Progenitor cell of endocrine pancreas (in vitro differentiated cells): ENCODE measurements at regions not wholly inside any gene's neighbourhood (a gene's known extent, or its start where the extent isn't known, plus 50 kb on each side); places are given as distances from the start of the nearest gene placed in this dataset.

Source experiments
- DNase-seq: peaks from one replicate; pipeline ENCODE4 v3.0.0; 2021; ENCODE audit warnings: low spot score; ENCODE audit not compliant: unreplicated experiment
- H3K27ac Mint-ChIP-seq: 2 replicates; pipeline ENCODE4 v1.8.0; 2021; ENCODE audit warnings: mild to moderate bottlenecking, moderate library complexity, mixed read lengths
- H3K27me3 Mint-ChIP-seq: 2 replicates; pipeline ENCODE4 v1.8.0; 2021; ENCODE audit warnings: mixed read lengths
- H3K36me3 Mint-ChIP-seq: 2 replicates; pipeline ENCODE4 v1.8.0; 2022; ENCODE audit warnings: mixed read lengths; ENCODE audit not compliant: insufficient read depth
- H3K4me1 Mint-ChIP-seq: 2 replicates; pipeline ENCODE4 v1.8.0; 2021; ENCODE audit warnings: low read depth, mixed read lengths
- H3K4me3 Mint-ChIP-seq: 2 replicates; pipeline ENCODE4 v1.8.0; 2021; ENCODE audit warnings: low read depth, mild to moderate bottlenecking, moderate library complexity, mixed read lengths
- H3K9me3 Mint-ChIP-seq: 2 replicates; pipeline ENCODE4 v1.8.0; 2021; ENCODE audit warnings: low read depth, mixed read lengths
- CTCF ChIP-seq: fragments of 200-600 bp; sonication (generic); IDR thresholded peaks from one replicate; pipeline ENCODE4 v1.5.0; 2021; ENCODE audit warnings: antibody characterized with exemption, mild to moderate bottlenecking; ENCODE audit not compliant: unreplicated experiment

- H3K36me3 Mint-ChIP-seq = no peaks in the 10 kb centered on the region
- H3K27me3 Mint-ChIP-seq = peaks cover 69% of the 10 kb centered on the region
- TF ChIP-seq CTCF = no peak
- no peak for DNase-seq
- H3K9me3 Mint-ChIP-seq = no peaks in the 10 kb centered on the region
- H3K27ac Mint-ChIP-seq = no peak overlapping the region
- peaks cover 17% of the 10 kb centered on the region for H3K4me1 Mint-ChIP-seq
- no peak overlapping the region for H3K4me3 Mint-ChIP-seq
Observed at GRCh38 chr21:35635261-35635660, 425.1 kb downstream of the SETD4 start.

DNA sequence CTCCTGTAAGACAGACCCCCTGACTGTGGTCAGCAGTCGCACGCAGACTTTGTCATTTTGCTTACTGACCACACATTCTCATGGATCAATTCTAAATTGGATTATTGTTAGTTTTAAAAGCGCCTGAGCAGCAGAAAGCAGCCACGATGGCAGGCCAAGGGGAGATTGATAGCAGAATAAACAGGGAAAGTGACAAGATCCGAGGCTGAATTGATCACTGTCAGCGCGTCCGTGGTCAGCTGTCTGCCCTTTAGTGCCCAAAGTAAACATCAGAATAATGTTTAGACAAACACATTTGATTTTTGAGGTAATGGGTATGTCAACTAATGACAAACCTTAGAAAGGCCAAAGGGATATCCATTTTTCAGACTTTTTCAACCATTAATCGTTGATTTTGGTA lies 426.8 kb downstream of the SETD4 start:
- Mint-ChIP-seq H3K4me3 (no peak overlapping the region), H3K9me3 (no peaks in the 10 kb centered on the region), H3K4me1 (peaks cover 17% of the 10 kb centered on the region), H3K36me3 (no peaks in the 10 kb centered on the region), H3K27ac (no peak overlapping the region), H3K27me3 (peaks cover 71% of the 10 kb centered on the region)
- no peak for TF ChIP-seq CTCF
- no peak for DNase-seq

- DNase-seq = no peak
- Mint-ChIP-seq H3K4me1 (peaks cover 17% of the 10 kb centered on the region), H3K27ac (no peak overlapping the region), H3K27me3 (peaks cover 72% of the 10 kb centered on the region), H3K9me3 (no peaks in the 10 kb centered on the region), H3K36me3 (no peaks in the 10 kb centered on the region), H3K4me3 (no peak overlapping the region)
- TF ChIP-seq CTCF = no peak
Observed at GRCh38 chr21:35632711-35633110, 427.6 kb downstream of the SETD4 start.

GRCh38 chr21:35628316-35628715 lies 432.0 kb downstream of the SETD4 start:
- no peak for TF ChIP-seq CTCF
- H3K36me3 Mint-ChIP-seq = no peaks in the 10 kb centered on the region
- no peak overlapping the region for H3K27ac Mint-ChIP-seq
- H3K4me3 Mint-ChIP-seq = no peak overlapping the region
- H3K9me3 Mint-ChIP-seq = no peaks in the 10 kb centered on the region
- DNase-seq = no peak
- peaks cover 6% of the 10 kb centered on the region for H3K4me1 Mint-ChIP-seq
- peaks cover 67% of the 10 kb centered on the region for H3K27me3 Mint-ChIP-seq

- Mint-ChIP-seq H3K27ac (no peak overlapping the region), H3K4me3 (no peak overlapping the region), H3K27me3 (peaks cover 68% of the 10 kb centered on the region), H3K36me3 (no peaks in the 10 kb centered on the region), H3K9me3 (no peaks in the 10 kb centered on the region), H3K4me1 (no peaks in the 10 kb centered on the region)
- TF ChIP-seq CTCF = no peak
- DNase-seq = no peak
Observed at GRCh38 chr21:35627462-35627861, 432.9 kb downstream of the SETD4 start.

DNA sequence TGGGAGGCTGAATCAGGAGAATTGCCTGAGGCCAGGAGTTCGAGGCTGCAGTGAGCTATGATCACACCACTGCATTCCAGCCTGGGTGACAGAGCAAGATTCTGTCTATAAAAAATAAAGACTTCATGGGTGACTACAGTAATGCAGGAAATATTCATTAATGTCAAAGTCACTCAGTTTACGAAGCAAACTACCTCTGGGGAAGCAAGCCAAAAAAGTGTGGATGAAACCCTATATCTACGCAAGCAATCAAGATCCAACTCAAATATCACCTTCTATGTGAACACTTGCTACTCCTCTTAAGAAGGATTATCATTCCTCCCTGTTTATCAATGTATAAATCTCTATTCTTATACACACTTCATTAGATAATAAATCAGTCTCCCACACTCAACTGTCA lies 434.8 kb downstream of the SETD4 start:
- Mint-ChIP-seq H3K27ac (no peak overlapping the region), H3K4me1 (no peaks in the 10 kb centered on the region), H3K4me3 (no peak overlapping the region), H3K36me3 (no peaks in the 10 kb centered on the region), H3K27me3 (peaks cover 63% of the 10 kb centered on the region), H3K9me3 (peaks cover 4% of the 10 kb centered on the region)
- no peak for DNase-seq
- no peak for TF ChIP-seq CTCF
